Astrocyte (in vitro differentiated cells and primary cell): ENCODE measurements at regions not wholly inside any gene's neighbourhood (a gene's known extent, or its start where the extent isn't known, plus 50 kb on each side); places are given as distances from the start of the nearest gene placed in this dataset.

Source experiments
- EZH2 ChIP-seq: IDR thresholded peaks from 2 replicates; pipeline ENCODE4 v1.6.1; 2012; ENCODE audit warnings: mild to moderate bottlenecking, low read length, inconsistent platforms; ENCODE audit not compliant: insufficient read depth
- TF ChIP-seq, protein P1 (sequence below): IDR thresholded peaks from 2 replicates; pipeline ENCODE4 v1.5.1; 2011; ENCODE audit warnings: low read depth, mild to moderate bottlenecking, inconsistent platforms, low read length, moderate library complexity; ENCODE audit not compliant: insufficient read depth

DNA sequence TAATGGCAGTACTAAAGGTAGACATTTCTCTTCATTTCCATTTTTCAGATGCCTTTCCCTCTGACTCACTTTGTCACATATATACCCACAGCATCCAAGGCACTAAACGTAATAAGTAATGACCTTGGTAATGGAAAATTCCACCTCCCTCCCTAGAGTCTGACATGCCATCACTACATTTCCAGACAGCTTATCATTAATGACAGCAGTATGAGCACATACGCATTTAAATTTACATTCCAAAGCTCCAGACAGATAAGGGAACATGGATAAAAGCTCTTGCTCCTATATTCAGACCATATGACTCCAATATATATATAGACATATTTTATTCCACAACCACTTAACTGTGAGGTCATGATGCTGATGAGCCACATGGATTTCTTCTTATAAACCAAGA is 191.7 kb upstream of the GORAB start:
- TF ChIP-seq, protein P1, sequence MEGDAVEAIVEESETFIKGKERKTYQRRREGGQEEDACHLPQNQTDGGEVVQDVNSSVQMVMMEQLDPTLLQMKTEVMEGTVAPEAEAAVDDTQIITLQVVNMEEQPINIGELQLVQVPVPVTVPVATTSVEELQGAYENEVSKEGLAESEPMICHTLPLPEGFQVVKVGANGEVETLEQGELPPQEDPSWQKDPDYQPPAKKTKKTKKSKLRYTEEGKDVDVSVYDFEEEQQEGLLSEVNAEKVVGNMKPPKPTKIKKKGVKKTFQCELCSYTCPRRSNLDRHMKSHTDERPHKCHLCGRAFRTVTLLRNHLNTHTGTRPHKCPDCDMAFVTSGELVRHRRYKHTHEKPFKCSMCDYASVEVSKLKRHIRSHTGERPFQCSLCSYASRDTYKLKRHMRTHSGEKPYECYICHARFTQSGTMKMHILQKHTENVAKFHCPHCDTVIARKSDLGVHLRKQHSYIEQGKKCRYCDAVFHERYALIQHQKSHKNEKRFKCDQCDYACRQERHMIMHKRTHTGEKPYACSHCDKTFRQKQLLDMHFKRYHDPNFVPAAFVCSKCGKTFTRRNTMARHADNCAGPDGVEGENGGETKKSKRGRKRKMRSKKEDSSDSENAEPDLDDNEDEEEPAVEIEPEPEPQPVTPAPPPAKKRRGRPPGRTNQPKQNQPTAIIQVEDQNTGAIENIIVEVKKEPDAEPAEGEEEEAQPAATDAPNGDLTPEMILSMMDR: no peak
- no peak for TF ChIP-seq EZH2
